HCT116 (cell line): ENCODE measurements at regions not wholly inside any gene's neighbourhood (a gene's known extent, or its start where the extent isn't known, plus 50 kb on each side); places are given as distances from the start of the nearest gene placed in this dataset.

Experiments
- ATAC-seq: fragments of 200-7000 bp; cut with Tn5 transposase; 2 replicates; pipeline ENCODE4 v1.9.1; 2020; ENCODE audit warnings: mild to moderate bottlenecking, moderate library complexity
- BruUV-seq: library from RNA; stranded (reverse); fragments of 400-500 nt; replicated peaks from 2 replicates; lab custom pipeline; 2021; lab: Mats Ljungman, UMichigan
- CTCF ChIA-PET: fragments of 300-600 bp; sonication (Branson Sonifier 250); formaldehyde crosslinking; loops from one replicate; lab custom pipeline; 2021; ENCODE audit warnings: antibody characterized with exemption; lab: Charles Lee
- POLR2A ChIA-PET: fragments of 300-600, 350-600 bp; sonication (Branson Sonifier 250); formaldehyde crosslinking; loops from one replicate; lab custom pipeline; 2021; ENCODE audit warnings: antibody characterized with exemption; lab: Charles Lee
- RAD21 ChIA-PET, 2 experiments: fragments of 300-600 bp; sonication (Branson Sonifier 250); formaldehyde crosslinking; loops; one replicate each; lab custom pipeline; 2023; ENCODE audit warnings: low total read pairs in 2 of 2; ENCODE audit not compliant: uncharacterized antibody in 2 of 2, unreplicated experiment in 2 of 2, low non-redundant PET in 1 of 2; lab: Charles Lee
- DNase-seq: peaks from one replicate; pipeline ENCODE4 v3.0.0-alpha.2; 2010; ENCODE audit warnings: low read depth, low spot score
- H2AFZ ChIP-seq: fragments of 200-600 bp; shearing (Covaris generic), sonication (generic); 2 replicates; pipeline ENCODE4 v1.6.1; 2017; ENCODE audit warnings: low read depth, mixed run types, mixed read lengths, antibody characterized with exemption, low read length; ENCODE audit not compliant: poor library complexity, severe bottlenecking
- H3K27ac ChIP-seq: 2 replicates; pipeline ENCODE4 v1.5.1; 2012; ENCODE audit warnings: low read depth, low read length
- H3K27me3 ChIP-seq: fragments of 200-600 bp; sonication (generic); 2 replicates; pipeline ENCODE4 v1.6.1; 2016; ENCODE audit warnings: mixed run types, low read length, mixed read lengths; ENCODE audit not compliant: insufficient read depth
- H3K36me3 ChIP-seq, 2 experiments: fragments of 200-500 bp in 1 of 2; fragments of 200-600 bp in 1 of 2; sonication (Bioruptor generic) in 1 of 2; sonication (generic) in 1 of 2; 2 replicates each; pipeline versions ENCODE4 v1.5.1 to v1.6.1; 2014 to 2016; ENCODE audit warnings: low read length in 2 of 2, inconsistent platforms in 1 of 2, mixed read lengths in 1 of 2, mixed run types in 1 of 2; ENCODE audit not compliant: insufficient read depth in 2 of 2, control insufficient read depth in 1 of 2
- H3K4me1 ChIP-seq, 2 experiments: fragments of 200-600 bp in 1 of 2; sonication (generic) in 1 of 2; 2 replicates each; pipeline versions ENCODE4 v1.5.1 to v1.6.1; 2012 to 2017; ENCODE audit warnings: low read length in 2 of 2, inconsistent platforms in 1 of 2, mild to moderate bottlenecking in 1 of 2, mixed read lengths in 1 of 2, mixed run types in 1 of 2, moderate library complexity in 1 of 2; ENCODE audit not compliant: insufficient read depth in 2 of 2, control insufficient read depth in 1 of 2
- H3K4me2 ChIP-seq: fragments of 200-600 bp; sonication (generic); 2 replicates; pipeline ENCODE4 v1.6.1; 2017; ENCODE audit warnings: mixed run types, low read length, mixed read lengths
- H3K4me3 ChIP-seq, 2 experiments: fragments of 200-600 bp in 1 of 2; sonication (generic) in 1 of 2; replicated peaks in 1 of 2; 2 replicates each; pipeline ENCODE4 v1.5.1; 2011 to 2016; ENCODE audit warnings: low read length in 2 of 2, control low read depth in 1 of 2, low read depth in 1 of 2, mild to moderate bottlenecking in 1 of 2, mixed read lengths in 1 of 2, mixed run types in 1 of 2
- H3K79me2 ChIP-seq: fragments of 200-600 bp; sonication (generic); 2 replicates; pipeline ENCODE4 v1.6.1; 2017; ENCODE audit warnings: mild to moderate bottlenecking, mixed run types, low read length, moderate library complexity, mixed read lengths; ENCODE audit not compliant: insufficient read depth
- H3K9ac ChIP-seq: fragments of 200-600 bp; sonication (generic); 2 replicates; pipeline ENCODE4 v1.6.1; 2016; ENCODE audit warnings: low read length, mixed read lengths
- H3K9me2 ChIP-seq: fragments of 200-600 bp; sonication (generic), shearing (Covaris generic); 2 replicates; pipeline ENCODE4 v1.6.1; 2017; ENCODE audit warnings: mixed run types, mild to moderate bottlenecking, moderate library complexity; ENCODE audit not compliant: insufficient read depth
- H3K9me3 ChIP-seq, 2 experiments: fragments of 200-500 bp in 1 of 2; fragments of 200-600 bp in 1 of 2; sonication (Bioruptor generic) in 1 of 2; sonication (generic) in 1 of 2; 2 replicates each; pipeline ENCODE4 v1.6.1; 2014 to 2017; ENCODE audit warnings: low read length in 2 of 2, mixed read lengths in 2 of 2, inconsistent platforms in 1 of 2, low read depth in 1 of 2, mild to moderate bottlenecking in 1 of 2, mixed run types in 1 of 2, moderate library complexity in 1 of 2; ENCODE audit not compliant: control insufficient read depth in 1 of 2, insufficient read depth in 1 of 2
- H4K20me1 ChIP-seq: fragments of 200-600 bp; sonication (generic), shearing (Covaris generic); 2 replicates; pipeline ENCODE4 v1.6.1; 2017; ENCODE audit warnings: mixed run types, mild to moderate bottlenecking, moderate library complexity; ENCODE audit not compliant: insufficient read depth
- CTCF ChIP-seq, 3 experiments: fragments of 200-600 bp in 1 of 3; sonication (generic) in 1 of 3; IDR thresholded peaks in 2 of 3; conservative IDR thresholded peaks in 1 of 3; 2 replicates each; pipeline ENCODE4 v1.5.1; 2012 to 2017; ENCODE audit warnings: low read depth in 2 of 3, low read length in 2 of 3, antibody characterized with exemption in 1 of 3, borderline replicate concordance in 1 of 3, control low read depth in 1 of 3, mild to moderate bottlenecking in 1 of 3, mixed read lengths in 1 of 3, mixed run types in 1 of 3, moderate library complexity in 1 of 3; ENCODE audit not compliant: insufficient read depth in 1 of 3
- EGR1 ChIP-seq: IDR thresholded peaks from 2 replicates; pipeline ENCODE4 v1.6.1; 2012; ENCODE audit warnings: low read depth
- FOSL1 ChIP-seq: IDR thresholded peaks from 2 replicates; pipeline ENCODE4 v1.6.1; 2012; ENCODE audit warnings: low read depth
- JUND ChIP-seq: IDR thresholded peaks from 2 replicates; pipeline ENCODE4 v1.6.1; 2012
- POLR2A ChIP-seq: IDR thresholded peaks from 2 replicates; pipeline ENCODE4 v1.7.0; 2011; ENCODE audit warnings: borderline replicate concordance; ENCODE audit not compliant: insufficient read depth, insufficient read length; ENCODE audit errors: extremely low read depth
- RAD21 ChIP-seq: IDR thresholded peaks from 2 replicates; pipeline ENCODE4 v1.6.1; 2012; ENCODE audit warnings: low read depth, mild to moderate bottlenecking
- REST ChIP-seq: IDR thresholded peaks from 2 replicates; pipeline ENCODE4 v1.6.1; 2012; ENCODE audit warnings: low read depth
- SIN3A ChIP-seq: IDR thresholded peaks from 2 replicates; pipeline ENCODE4 v1.6.1; 2012; ENCODE audit warnings: low read depth
- SRF ChIP-seq: IDR thresholded peaks from 2 replicates; pipeline ENCODE4 v1.6.1; 2012; ENCODE audit warnings: low read depth
- TCF7L2 ChIP-seq: IDR thresholded peaks from 2 replicates; pipeline ENCODE4 v1.7.0; 2011; ENCODE audit warnings: borderline replicate concordance, inconsistent platforms; ENCODE audit not compliant: insufficient read depth, insufficient read length; ENCODE audit errors: extremely low read depth
- YY1 ChIP-seq: IDR thresholded peaks from 2 replicates; pipeline ENCODE4 v1.6.1; 2011; ENCODE audit warnings: low read length, low read depth, moderate library complexity, mild to moderate bottlenecking; ENCODE audit not compliant: insufficient replicate concordance; ENCODE audit errors: extremely low read depth
- ZNF274 ChIP-seq: fragments of 200-500 bp; sonication (Bioruptor generic); IDR thresholded peaks from 2 replicates; pipeline ENCODE4 v1.6.1; 2014; ENCODE audit warnings: mild to moderate bottlenecking, low read depth, low read length, inconsistent platforms
- intact Hi-C: fragments of 100-400 bp; cut with micrococcal nuclease; formaldehyde crosslinking; loops from 2 replicates; pipeline ENCODE4 v1.10.0; 2022

- no peak overlapping the region for H3K9ac ChIP-seq
- TF ChIP-seq SIN3A = no peak
- TF ChIP-seq POLR2A = no peak
- TF ChIP-seq TCF7L2 = no peak
- TF ChIP-seq FOSL1 = no peak
- TF ChIP-seq EGR1 = no peak
- TF ChIP-seq CTCF (IDR thresholded peaks at IDR 0.05 in 2 of 3, conservative IDR thresholded peaks at IDR 0.05 in 1 of 3; ENCODE audit: borderline replicate concordance in 1 of 3, insufficient read depth in 1 of 3, low read depth in 2 of 3, low read length in 2 of 3) = no peak
- no peak for TF ChIP-seq REST
- no peak for TF ChIP-seq YY1
- TF ChIP-seq SRF = no peak
- no peak for TF ChIP-seq RAD21
- TF ChIP-seq JUND = no peak
- no peak for TF ChIP-seq ZNF274
- no peaks in the 10 kb centered on the region for H4K20me1 ChIP-seq
- no peak for ATAC-seq
- H3K4me1 ChIP-seq = no peaks in the 10 kb centered on the region
- H3K79me2 ChIP-seq = no peaks in the 10 kb centered on the region
- H3K4me3 ChIP-seq = no peak overlapping the region
- no peak for DNase-seq
- ChIA-PET POLR2A (no interaction called here), CTCF (no interaction called here), RAD21 (no interaction called here)
- H3K4me2 ChIP-seq = no peak overlapping the region
- no peaks in the 10 kb centered on the region for H3K27me3 ChIP-seq
- no peak overlapping the region for H3K27ac ChIP-seq
- no peak overlapping the region for H2AFZ ChIP-seq
- intact Hi-C loops = no loop called here
- no peaks in the 10 kb centered on the region for H3K9me2 ChIP-seq
- no TSS peak for BruUV-seq
- no peaks in the 10 kb centered on the region for H3K36me3 ChIP-seq
- H3K9me3 ChIP-seq = peaks cover 8 to 32% of the 10 kb centered on the region in 2 experiments; a peak in 2 of 4 replicates
Observed at GRCh38 chr19:28416245-28416644, 796.7 kb downstream of the UQCRFS1 start.
